Cardiac muscle cell (in vitro differentiated cells and primary cell): ENCODE measurements at regions not wholly inside any gene's neighbourhood (a gene's known extent, or its start where the extent isn't known, plus 50 kb on each side); places are given as distances from the start of the nearest gene placed in this dataset.

Source experiments
- DNase-seq, 2 donors: peaks; one replicate each; pipeline versions ENCODE4 v3.0.0 to v3.0.0-alpha.2; 2010 to 2017; ENCODE audit warnings: low read depth in 1 of 2, low spot score in 1 of 2
- H3K27ac ChIP-seq: fragments of 200-600 bp; sonication (generic); 2 replicates; pipeline ENCODE4 v1.5.1; 2016
- H3K27me3 ChIP-seq: fragments of 200-600 bp; sonication (generic); 2 replicates; pipeline ENCODE4 v1.6.0; 2016; ENCODE audit warnings: control low read depth
- H3K36me3 ChIP-seq: fragments of 200-600 bp; sonication (generic); 2 replicates; pipeline ENCODE4 v1.5.1; 2016; ENCODE audit warnings: control low read depth
- H3K4me1 ChIP-seq: fragments of 200-600 bp; sonication (generic); 2 replicates; pipeline ENCODE4 v1.8.1; 2017; ENCODE audit warnings: low read depth, mild to moderate bottlenecking, mixed run types
- H3K4me3 ChIP-seq: fragments of 200-600 bp; sonication (generic); 2 replicates; pipeline ENCODE4 v1.5.1; 2016; ENCODE audit warnings: mild to moderate bottlenecking
- H3K9me3 ChIP-seq: fragments of 200-600 bp; sonication (generic); 2 replicates; pipeline ENCODE4 v1.5.1; 2017; ENCODE audit warnings: low read depth, mild to moderate bottlenecking, control low read depth
- TF ChIP-seq, protein P1 (sequence below): IDR thresholded peaks from 2 replicates; pipeline ENCODE4 v1.5.1; 2012; ENCODE audit warnings: low read depth, mild to moderate bottlenecking, low read length

DNA sequence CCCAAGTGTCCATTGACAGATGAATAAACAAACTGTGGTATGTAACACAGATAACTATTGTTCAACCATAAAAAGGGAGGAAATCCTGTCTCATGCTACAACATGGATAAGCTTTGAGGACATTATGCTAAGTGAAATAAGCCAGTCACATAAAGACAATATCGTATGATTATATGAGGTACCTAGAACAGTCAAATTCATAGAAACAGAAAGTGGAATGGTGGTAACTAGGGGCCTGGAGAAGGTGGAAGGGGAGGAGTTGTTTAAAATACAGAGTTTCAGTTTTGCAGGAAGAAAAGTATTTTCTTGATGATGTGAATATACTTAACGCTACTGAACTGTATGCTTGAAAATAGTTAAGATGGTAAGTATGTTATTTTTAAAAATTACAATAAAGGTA lies 304.6 kb upstream of the CXCR4 start:
- Histone ChIP-seq H3K27me3 (peaks cover 63% of the 10 kb centered on the region), H3K4me1 (no peaks in the 10 kb centered on the region), H3K36me3 (no peaks in the 10 kb centered on the region), H3K4me3 (no peak overlapping the region), H3K9me3 (no peaks in the 10 kb centered on the region), H3K27ac (no peak overlapping the region)
- TF ChIP-seq, protein P1, sequence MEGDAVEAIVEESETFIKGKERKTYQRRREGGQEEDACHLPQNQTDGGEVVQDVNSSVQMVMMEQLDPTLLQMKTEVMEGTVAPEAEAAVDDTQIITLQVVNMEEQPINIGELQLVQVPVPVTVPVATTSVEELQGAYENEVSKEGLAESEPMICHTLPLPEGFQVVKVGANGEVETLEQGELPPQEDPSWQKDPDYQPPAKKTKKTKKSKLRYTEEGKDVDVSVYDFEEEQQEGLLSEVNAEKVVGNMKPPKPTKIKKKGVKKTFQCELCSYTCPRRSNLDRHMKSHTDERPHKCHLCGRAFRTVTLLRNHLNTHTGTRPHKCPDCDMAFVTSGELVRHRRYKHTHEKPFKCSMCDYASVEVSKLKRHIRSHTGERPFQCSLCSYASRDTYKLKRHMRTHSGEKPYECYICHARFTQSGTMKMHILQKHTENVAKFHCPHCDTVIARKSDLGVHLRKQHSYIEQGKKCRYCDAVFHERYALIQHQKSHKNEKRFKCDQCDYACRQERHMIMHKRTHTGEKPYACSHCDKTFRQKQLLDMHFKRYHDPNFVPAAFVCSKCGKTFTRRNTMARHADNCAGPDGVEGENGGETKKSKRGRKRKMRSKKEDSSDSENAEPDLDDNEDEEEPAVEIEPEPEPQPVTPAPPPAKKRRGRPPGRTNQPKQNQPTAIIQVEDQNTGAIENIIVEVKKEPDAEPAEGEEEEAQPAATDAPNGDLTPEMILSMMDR = no peak
- no peak for DNase-seq

DNA sequence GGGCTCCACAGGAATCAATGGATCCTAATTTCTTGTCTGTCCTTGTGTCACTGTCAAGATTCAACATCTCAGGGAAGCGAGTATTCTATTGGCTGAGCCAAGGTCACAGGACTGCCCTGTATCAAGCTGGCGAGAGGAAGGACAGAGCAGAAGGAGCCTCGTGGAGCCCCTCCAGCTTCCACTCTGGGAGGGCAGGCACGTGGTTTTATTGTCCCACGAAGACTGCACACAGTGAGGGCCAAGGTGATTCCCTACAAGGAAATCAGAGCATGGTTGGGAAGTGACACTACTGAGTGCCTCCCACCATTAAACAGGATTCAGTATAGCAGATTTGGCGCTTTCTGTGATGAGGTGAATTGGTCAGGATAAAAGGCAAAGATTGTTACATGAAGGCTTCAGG lies 302.4 kb upstream of the CXCR4 start:
- Histone ChIP-seq H3K4me1 (no peaks in the 10 kb centered on the region), H3K9me3 (no peaks in the 10 kb centered on the region), H3K4me3 (no peak overlapping the region), H3K36me3 (no peaks in the 10 kb centered on the region), H3K27ac (no peak overlapping the region), H3K27me3 (peaks cover 44% of the 10 kb centered on the region)
- TF ChIP-seq, protein P1 = no peak
- no peak for DNase-seq

DNA sequence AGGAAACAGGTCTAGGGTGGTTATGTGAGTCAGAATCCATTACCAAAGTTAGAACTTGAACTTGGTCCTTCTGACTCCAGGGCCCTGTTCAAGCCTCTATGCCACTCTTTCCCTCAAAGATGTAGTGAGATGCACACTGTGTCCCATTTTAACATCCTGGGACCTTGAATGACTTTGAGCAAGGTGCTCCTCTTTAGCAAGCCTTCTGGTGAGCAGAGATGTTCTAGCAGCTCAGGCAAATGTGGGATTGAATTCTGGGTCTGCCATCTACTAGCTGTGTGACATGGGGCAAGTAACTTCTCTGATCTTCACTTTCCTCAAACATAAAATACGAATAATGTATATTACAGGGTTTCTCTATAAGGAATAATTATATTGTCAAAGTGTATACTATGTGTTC lies 294.0 kb upstream of the CXCR4 start:
- TF ChIP-seq, protein P1 = no peak
- H3K9me3 ChIP-seq = no peaks in the 10 kb centered on the region

DNA sequence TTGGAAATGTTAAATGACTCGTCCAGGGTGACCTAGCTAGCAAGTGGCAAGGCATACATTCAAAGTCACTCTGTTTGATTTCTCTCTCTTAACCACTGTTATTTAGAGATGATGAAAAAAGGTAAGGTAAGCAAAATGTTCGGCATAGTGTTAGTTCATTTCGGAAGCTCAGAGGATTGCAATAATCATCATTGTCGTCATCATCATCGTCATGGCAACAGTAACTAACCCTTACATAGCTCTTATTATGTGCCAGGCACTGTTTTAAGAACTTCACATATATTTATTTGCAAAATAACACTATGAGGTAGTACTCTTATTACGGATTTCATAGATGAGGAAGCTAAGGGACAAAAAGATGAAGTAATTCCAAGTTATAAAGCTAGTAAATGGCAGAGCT lies 292.7 kb upstream of the CXCR4 start:
- TF ChIP-seq, protein P1 = no peak
- Histone ChIP-seq H3K4me1 (no peaks in the 10 kb centered on the region), H3K27me3 (no peaks in the 10 kb centered on the region), H3K27ac (no peak overlapping the region), H3K9me3 (no peaks in the 10 kb centered on the region), H3K36me3 (no peaks in the 10 kb centered on the region), H3K4me3 (no peak overlapping the region)
- DNase-seq = no peak

More for the DNA sequence above, 294.0 kb upstream of the CXCR4 start:
- DNase-seq = no peak
- Histone ChIP-seq H3K4me1 (no peaks in the 10 kb centered on the region), H3K27me3 (no peaks in the 10 kb centered on the region), H3K36me3 (no peaks in the 10 kb centered on the region), H3K27ac (no peak overlapping the region), H3K4me3 (no peak overlapping the region)

DNA sequence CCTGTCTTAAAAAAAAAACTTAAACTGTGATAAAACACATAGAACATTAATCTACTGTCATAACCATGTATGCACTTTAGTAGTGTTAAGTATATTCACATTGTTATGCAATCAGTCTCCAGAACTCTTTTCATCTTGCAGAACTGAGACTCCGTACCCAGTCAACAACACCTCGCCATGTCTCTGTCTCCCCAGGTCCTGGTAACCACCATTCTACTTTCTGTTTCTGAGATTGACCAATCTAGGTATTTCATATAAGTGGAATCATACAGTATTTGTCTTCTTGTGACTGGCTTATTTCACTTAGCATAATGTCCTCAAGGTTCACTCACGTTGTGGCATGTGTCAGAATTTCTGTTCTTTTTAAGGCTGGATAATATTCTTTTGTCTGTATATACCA lies 290.8 kb upstream of the CXCR4 start:
- DNase-seq = no peak
- TF ChIP-seq, protein P1 = no peak
- H3K9me3 ChIP-seq = no peaks in the 10 kb centered on the region
- H3K4me1 ChIP-seq = no peaks in the 10 kb centered on the region
- no peaks in the 10 kb centered on the region for H3K27me3 ChIP-seq
- H3K4me3 ChIP-seq = no peak overlapping the region
- H3K27ac ChIP-seq = no peak overlapping the region
- no peaks in the 10 kb centered on the region for H3K36me3 ChIP-seq

DNA sequence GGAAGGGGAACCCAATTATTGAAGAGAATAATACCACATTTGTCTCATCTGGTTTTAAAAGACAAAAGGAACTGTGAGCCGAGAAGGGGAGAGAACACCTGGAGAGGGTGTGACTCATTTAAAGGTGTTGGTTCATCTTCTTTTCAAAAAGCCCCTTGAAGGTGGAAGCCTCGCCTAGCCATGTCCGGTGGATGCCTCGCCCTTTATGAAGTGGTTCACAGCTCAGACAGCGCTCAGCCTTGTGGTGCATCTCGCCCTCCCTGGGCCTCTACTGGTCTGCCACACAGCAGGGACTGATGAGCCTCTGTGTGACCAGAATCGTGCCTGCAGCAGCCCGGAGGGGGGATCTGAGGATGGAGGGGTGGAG lies 290.0 kb upstream of the CXCR4 start:
- no peaks in the 10 kb centered on the region for H3K27me3 ChIP-seq
- no peaks in the 10 kb centered on the region for H3K4me1 ChIP-seq
- TF ChIP-seq, protein P1 = no peak

More for the DNA sequence above, 290.0 kb upstream of the CXCR4 start:
- H3K27ac ChIP-seq = no peak overlapping the region
- H3K4me3 ChIP-seq = no peak overlapping the region
- H3K9me3 ChIP-seq = no peaks in the 10 kb centered on the region
- DNase-seq = no peak
- H3K36me3 ChIP-seq = no peaks in the 10 kb centered on the region
